Fibroblast of skin of right quadriceps (primary cell): ENCODE measurements at regions not wholly inside any gene's neighbourhood (a gene's known extent, or its start where the extent isn't known, plus 50 kb on each side); places are given as distances from the start of the nearest gene placed in this dataset.

Experiments used
- DNase-seq: peaks from one replicate; pipeline ENCODE4 v3.0.0-alpha.2; 2013

GRCh38 chr2:60659026-60659425 lies 97.0 kb upstream of the PAPOLG start:
- no peak for DNase-seq

GRCh38 chr2:60661073-60661738 lies 94.9 kb upstream of the PAPOLG start:
- DNase-seq: no peak

GRCh38 chr2:60662781-60663180 lies 93.3 kb upstream of the PAPOLG start:
- DNase-seq: no peak

- no peak for DNase-seq
These were observed 84.1 kb upstream of the PAPOLG start for GRCh38 chr2:60671966-60672365.

- DNase-seq: peak; percentile 60
These were observed 81.4 kb upstream of the PAPOLG start for GRCh38 chr2:60674524-60675165.

GRCh38 chr2:60675301-60675700 lies 80.8 kb upstream of the PAPOLG start:
- no peak for DNase-seq

- no peak for DNase-seq
These were observed 79.2 kb upstream of the PAPOLG start for GRCh38 chr2:60676706-60677330.

GRCh38 chr2:60677356-60677755 lies 78.7 kb upstream of the PAPOLG start:
- DNase-seq: no peak

- no peak for DNase-seq
These were observed 77.5 kb upstream of the PAPOLG start for GRCh38 chr2:60678551-60678950.

GRCh38 chr2:60679036-60679780 lies 76.9 kb upstream of the PAPOLG start:
- DNase-seq: no peak

GRCh38 chr2:60693551-60693950 lies 62.5 kb upstream of the PAPOLG start:
- no peak for DNase-seq

GRCh38 chr2:60695793-60696192 lies 60.3 kb upstream of the PAPOLG start:
- no peak for DNase-seq

- DNase-seq: no peak
These were observed 56.5 kb upstream of the PAPOLG start for GRCh38 chr2:60699617-60700016.

- DNase-seq: no peak
These were observed 50.0 kb upstream of the PAPOLG start for GRCh38 chr2:60706021-60706420.
